GM19035 (cell line): ENCODE measurements at regions not wholly inside any gene's neighbourhood (a gene's known extent, or its start where the extent isn't known, plus 50 kb on each side); places are given as distances from the start of the nearest gene placed in this dataset.

Experiments
- ATAC-seq: cut with Tn5 transposase; IDR thresholded peaks from one replicate; pipeline ENCODE4 v1.9.1; 2021; ENCODE audit not compliant: unreplicated experiment

DNA sequence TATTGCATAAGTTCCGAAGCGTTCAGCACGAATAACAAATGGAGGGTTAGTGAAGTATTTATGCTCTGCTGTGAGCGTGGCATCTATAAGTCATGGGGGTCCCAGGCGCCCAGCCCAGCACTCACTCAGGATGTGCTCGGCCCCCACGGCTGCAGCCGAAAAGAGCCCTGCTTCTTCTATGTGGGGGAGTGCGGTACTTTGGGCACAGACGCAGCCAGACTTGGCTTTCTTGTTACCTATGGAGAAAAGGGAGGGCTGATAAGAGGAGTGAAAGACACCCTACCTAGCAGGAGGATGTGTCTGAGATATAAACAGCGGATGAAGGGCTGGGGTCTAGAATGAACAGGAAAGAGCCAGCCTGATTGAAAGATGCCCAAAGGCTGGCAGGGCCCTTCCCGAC, 51.4 kb downstream of the MRPL36 start:
- no peak for ATAC-seq

DNA sequence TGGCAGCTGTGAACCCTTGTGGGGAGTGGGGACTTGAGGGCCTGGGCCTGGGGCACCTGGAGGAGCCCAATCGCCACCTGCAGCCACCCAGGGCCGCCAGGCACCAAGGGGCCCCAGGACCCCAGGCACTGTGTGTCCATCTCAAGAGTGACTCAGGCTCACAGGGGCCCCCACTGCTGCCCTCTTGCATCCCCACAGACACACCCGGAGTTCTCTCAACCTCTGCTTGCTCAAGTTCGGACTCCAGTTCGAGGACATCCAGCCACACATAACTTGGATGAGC, 51.9 kb downstream of the MRPL36 start:
- ATAC-seq = no peak

DNA sequence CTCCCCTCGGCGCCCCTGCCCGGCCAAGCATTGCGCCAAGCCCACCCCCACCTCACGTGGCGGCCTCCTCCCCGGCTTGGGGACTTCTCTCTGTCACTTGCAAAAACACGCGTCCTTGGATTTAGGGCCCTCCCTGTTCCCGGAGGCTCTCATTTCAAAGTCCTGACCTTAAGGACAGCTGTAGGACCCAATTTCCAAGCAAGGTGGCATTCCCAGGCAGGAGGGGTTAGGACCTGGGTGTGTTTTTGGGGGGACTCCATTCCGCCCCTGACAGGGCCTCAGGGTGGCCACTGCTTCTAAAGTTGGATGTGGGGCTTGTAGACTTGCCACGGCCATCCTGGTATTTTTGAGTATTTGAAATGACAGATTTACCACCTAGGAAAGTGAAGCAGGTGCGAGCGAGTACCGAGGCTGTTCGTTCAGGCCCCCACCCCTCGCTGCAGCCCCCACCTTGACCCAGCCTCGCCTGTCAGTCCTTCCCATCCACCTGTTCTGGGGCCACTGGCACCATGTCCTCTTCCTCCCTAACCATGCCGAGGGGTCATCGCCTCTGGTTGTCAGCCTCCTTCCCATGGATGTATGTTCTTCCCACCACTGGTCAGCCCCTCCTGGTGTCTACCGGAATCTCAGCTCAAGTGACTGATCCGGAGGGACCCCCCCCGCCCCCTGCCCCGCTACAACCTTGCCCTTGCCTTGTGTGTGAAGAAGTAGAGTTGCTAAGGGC, 52.4 kb downstream of the MRPL36 start:
- ATAC-seq = no peak

DNA sequence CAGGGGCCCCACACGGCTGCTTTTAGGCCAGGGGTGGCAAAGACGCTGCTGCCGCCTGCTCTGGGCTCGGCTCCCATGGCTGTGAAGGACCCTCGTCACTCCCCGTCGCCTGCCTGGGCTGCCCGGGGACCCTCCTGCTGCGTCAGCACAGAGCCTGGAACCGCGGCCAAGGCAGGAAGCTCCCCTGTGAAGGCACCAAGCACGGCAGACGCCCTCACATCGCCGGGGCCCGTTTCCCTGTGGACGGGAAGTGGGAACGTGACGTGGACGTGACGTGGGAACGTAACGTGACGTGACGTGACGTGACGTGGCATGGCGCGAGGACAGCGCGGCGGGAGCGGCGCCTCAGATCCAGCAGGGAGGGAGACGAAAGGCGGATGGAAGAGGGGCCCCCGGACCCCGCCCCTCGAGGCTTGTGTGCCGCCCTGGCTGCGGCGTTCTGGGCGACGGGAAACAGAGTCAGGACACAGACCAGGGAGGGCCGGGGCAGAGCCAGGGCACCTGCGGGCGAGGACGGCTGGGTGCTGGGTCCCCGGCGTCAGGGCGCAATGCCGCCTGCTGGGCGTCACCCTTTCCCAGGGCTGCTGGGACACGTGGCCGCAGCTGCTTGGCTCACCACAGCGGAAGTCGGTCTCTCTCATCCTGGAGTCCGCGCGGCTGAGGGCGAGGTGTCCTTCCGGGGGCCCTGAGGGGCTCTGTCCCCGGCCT, 53.1 kb downstream of the MRPL36 start:
- no peak for ATAC-seq

- no peak for ATAC-seq
These were observed 53.8 kb downstream of the MRPL36 start for GRCh38 chr5:1745796-1746370.

GRCh38 chr5:1745123-1745795, 54.4 kb downstream of the MRPL36 start:
- no peak for ATAC-seq

- ATAC-seq = no peak
These were observed 55.1 kb downstream of the MRPL36 start for GRCh38 chr5:1744393-1745122.

- ATAC-seq = no peak
These were observed 55.9 kb downstream of the MRPL36 start for GRCh38 chr5:1743769-1744085.

DNA sequence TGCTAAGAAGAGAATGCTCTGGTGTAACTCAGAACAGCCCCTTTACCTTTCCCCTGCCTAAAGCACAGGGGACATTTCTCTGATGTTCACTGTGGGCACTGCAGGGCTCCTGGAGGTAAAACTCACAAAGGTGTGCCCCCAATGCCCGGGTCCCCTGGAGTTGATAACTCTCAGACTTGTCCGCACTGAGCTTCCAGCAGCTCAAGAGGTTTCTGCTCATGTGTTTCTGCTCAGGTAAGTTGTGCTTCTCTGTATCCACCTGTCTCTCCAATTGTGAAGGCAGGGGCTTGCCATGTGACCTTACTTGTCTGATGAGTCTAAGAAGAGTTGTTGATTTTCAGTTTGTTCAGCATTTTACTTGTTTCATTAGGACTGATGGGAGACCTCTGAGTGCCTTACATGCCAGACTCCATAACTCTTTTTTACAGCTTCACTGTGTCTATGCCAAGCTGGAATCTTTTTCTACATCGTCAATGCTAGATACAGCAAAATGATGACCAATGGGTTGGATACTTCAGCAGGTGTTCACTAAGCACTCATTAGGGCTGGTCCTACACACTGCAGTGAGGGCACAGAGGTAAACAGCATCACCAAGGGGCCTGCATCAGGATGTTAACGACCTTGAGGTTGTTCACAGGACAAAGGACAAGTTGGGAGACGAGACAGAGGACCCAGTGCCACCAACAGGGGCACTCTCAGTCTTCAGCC, 56.4 kb downstream of the MRPL36 start:
- ATAC-seq = no peak

DNA sequence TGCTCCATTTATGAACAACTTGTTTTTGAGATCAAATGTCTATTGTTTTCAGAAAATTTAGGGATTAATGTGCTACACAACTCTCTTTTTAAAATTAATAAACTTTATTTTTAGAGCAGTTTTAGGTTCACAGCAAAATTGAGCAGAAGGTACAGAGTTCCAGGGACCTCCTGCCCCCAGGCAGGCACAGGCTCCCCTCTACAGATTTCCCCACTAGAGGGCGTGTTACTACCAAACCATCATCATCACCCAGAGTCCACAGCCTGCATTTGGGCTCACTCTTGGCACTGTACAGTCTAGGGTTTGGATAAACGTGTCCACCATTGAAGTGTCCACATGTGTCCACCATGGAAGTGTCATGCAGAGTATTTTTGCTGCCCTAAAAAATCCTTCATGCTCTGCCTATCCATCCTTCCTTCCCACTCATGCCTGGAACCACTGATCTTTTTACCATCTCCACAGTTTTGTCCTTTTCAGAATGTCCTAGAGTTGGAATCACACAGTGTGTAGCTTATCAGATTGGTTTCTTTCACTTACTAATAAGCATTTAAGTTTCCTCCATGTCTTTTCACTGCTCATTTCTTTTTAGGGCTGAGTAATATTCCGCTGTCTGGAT, 61.7 kb downstream of the MRPL36 start:
- no peak for ATAC-seq

GRCh38 chr5:1736889-1737711, 62.5 kb downstream of the MRPL36 start:
- ATAC-seq = no peak

- no peak for ATAC-seq
These were observed 63.6 kb downstream of the MRPL36 start for GRCh38 chr5:1736065-1736464.

- no peak for ATAC-seq
These were observed 64.2 kb downstream of the MRPL36 start for GRCh38 chr5:1735320-1735970.

DNA sequence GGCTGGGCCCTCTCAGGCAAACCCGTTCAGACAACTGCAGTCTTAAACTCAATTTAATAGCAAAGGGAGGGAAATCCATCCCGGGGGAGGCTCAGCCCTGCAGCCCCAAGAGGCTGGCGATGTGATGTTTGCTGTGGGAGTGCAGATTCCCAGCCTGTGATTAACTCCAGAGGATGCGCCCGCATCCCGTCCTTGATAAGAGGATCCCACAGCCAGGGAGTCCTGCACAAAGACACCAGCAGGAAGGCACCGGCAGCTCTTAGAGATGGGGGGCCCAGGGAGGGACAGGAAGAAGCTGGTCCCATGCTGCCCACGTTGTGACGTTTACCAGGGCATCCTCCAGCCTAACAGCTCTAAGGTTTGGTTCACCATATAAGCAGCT, 64.7 kb downstream of the MRPL36 start:
- ATAC-seq = no peak

DNA sequence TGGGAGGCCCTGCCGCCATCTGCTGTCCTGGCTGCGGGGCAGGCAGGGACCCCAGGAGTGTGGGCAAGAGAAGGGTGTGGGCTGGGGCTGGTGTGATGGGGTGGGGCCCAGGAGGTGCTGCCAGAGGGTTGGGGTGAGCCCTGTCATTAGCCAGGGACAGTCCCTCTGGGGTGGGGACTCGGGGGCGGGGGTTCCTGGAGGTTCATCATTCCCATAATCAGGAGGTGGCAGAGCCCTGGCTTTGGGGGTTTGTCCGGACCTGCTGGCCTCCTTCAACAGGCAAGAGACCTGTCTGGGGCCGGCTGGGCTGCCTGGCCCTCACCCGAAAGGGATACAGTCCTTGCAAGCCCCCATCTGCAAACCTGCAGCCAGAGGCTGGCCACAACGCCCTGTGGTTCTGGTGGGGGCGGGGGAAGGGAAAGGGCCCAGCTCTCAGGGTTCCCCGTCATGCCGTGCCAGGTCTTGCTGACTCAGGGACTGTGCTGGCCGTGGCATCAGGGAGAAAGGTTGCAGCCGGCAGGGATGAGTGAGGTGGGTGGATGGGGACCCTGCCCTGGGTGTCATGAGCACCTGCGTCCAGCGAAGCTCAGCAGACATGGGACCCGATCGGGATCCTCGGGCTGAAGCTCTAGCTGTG, 65.2 kb downstream of the MRPL36 start:
- ATAC-seq = no peak

DNA sequence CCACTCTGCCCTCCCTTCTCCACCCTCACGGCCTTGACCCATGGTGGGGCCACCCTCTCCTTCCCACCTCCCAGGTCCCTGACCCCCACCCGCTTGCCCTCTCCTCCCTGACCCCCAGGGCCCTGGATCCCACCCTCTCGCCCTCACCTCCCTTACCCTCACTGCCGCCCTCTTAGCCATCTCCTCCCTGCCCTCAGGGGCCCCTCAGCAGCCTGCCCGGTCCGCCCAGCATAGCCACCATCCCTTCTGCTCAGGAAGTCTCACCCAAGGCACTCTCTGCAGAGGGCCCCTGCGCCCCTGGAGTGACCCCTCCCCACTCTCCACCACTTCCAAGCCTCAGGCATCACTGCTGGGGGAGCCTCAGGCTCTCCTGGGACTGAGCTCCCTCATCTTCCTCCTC, 66.3 kb downstream of the MRPL36 start:
- ATAC-seq = no peak

DNA sequence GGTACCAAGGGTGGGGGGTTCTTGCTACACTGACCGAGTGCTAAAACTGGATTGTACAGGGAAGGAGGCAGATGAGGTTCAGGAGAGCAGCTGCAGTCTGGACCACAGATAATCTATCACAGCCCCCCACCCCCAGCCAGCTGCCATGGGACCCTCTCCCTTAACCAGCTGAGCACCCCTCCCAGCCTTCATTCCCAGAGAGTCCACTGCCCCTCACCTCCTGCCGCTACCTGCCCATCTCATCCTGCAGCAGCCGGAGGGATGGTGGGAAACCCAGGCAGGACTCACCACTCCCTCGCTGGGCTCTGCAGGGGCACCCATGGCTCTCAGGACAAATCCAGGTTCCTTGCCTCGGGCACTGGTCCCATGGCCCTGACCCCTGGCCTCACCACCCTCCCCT, 66.7 kb downstream of the MRPL36 start:
- no peak for ATAC-seq

DNA sequence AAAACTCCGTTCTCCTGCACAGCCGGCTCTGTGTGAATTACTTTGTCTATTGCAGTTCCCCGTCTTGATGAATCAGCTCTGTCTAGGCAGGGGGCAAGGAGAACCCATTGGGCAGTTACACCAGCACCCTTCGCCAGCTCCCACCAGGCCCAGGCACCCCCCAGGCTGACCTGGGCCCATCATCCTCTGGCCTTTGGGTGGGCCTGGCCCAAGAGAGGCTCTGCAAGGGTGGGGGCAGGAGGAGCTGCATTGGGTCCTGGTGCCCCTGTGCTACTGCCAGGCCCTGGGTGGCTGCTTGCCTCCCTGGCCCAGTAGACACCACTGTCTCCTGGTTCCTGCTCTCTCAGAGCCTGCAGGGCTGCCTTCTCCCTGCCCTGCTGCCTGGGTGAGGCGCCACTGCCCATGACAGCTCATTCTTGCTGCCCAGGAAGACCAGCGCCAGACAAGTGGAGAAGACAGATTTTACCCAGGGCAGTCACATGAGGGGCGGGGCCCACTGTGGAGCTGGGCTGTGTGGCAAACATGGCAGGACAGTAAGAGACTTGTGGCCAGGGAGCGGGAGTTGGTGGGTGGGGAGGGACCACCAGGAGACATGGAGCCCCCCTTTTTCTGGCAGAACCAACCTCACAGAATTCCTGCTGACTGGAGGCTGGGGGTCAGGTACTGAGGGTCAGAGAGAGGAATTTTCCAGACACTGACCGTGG, 67.2 kb downstream of the MRPL36 start:
- no peak for ATAC-seq
